K562 (cell line): ENCODE measurements at regions not wholly inside any gene's neighbourhood (a gene's known extent, or its start where the extent isn't known, plus 50 kb on each side); places are given as distances from the start of the nearest gene placed in this dataset.

Experiments used
- ATAC-seq: fragments of 200-7000 bp; cut with Tn5 transposase; 3 replicates; pipeline ENCODE4 v1.9.1; 2020; ENCODE audit warnings: moderate library complexity
- BruUV-seq: library from RNA; stranded (reverse); fragments of 400-500 nt; replicated peaks from 2 replicates; lab custom pipeline; 2021; lab: Mats Ljungman, UMichigan
- CTCF ChIA-PET: fragments of 300-600 bp; formaldehyde crosslinking; extraction: SDS; loops from one replicate; lab custom pipeline; 2021; ENCODE audit warnings: low intra/inter-chr PET ratio; lab: Yijun Ruan, JAX
- POLR2A ChIA-PET: fragments of 300-600, 350-650 bp; sonication (Branson Sonifier 250); formaldehyde crosslinking; extraction: SDS; loops from one replicate; lab custom pipeline; 2021; ENCODE audit warnings: antibody characterized with exemption, inconsistent platforms; lab: Yijun Ruan, JAX
- DNase-seq, 4 experiments: peaks; one replicate each; pipeline versions ENCODE4 v3.0.0 to v3.0.0-alpha.2; 2011 to 2018; ENCODE audit warnings: low spot score in 3 of 4, mixed read lengths in 3 of 4; ENCODE audit errors: extremely low read depth in 1 of 4
- FAIRE-seq: peaks from 2 replicates; lab custom pipeline; 2011; peaks lifted over from hg19 to GRCh38; lab: Jason Lieb, UNC
- H2AFZ ChIP-seq: 2 replicates; pipeline ENCODE4 v1.6.0; 2011; ENCODE audit warnings: low read depth, low read length, control low read depth, inconsistent platforms
- H3K27ac ChIP-seq: fragments of 200-600 bp; 3 replicates; pipeline ENCODE4 v1.8.0; 2011; ENCODE audit warnings: low read depth, mild to moderate bottlenecking, control low read depth, inconsistent platforms, low read length, moderate library complexity, mixed read lengths; ENCODE audit errors: extremely low read depth
- H3K27me3 ChIP-seq, 2 experiments: fragments of 300-600 bp in 1 of 2; 2 replicates in 1 of 2; 3 replicates in 1 of 2; pipeline versions ENCODE4 v1.6.0 to v1.8.0; 2011; ENCODE audit warnings: inconsistent platforms in 2 of 2, low read length in 2 of 2, mild to moderate bottlenecking in 1 of 2, mixed read lengths in 1 of 2, moderate library complexity in 1 of 2; ENCODE audit not compliant: control insufficient read depth in 2 of 2, insufficient read depth in 2 of 2
- H3K36me3 ChIP-seq: fragments of 300-600 bp; 3 replicates; pipeline ENCODE4 v1.8.0; 2011; ENCODE audit warnings: mild to moderate bottlenecking, low read length, inconsistent platforms; ENCODE audit not compliant: control insufficient read depth, insufficient read depth
- H3K4me1 ChIP-seq, 2 experiments: fragments of 200-600 bp in 1 of 2; replicated peaks in 1 of 2; 2 replicates in 1 of 2; 3 replicates in 1 of 2; pipeline versions ENCODE4 v1.5.1 to v1.8.0; 2011; ENCODE audit warnings: inconsistent platforms in 2 of 2, low read length in 2 of 2, mild to moderate bottlenecking in 1 of 2, mixed read lengths in 1 of 2, moderate library complexity in 1 of 2; ENCODE audit not compliant: control insufficient read depth in 2 of 2, insufficient read depth in 2 of 2
- H3K4me2 ChIP-seq: 2 replicates; pipeline ENCODE4 v1.6.1; 2011; ENCODE audit warnings: low read length, control low read depth, inconsistent platforms, mixed read lengths; ENCODE audit not compliant: insufficient read depth
- H3K4me3 ChIP-seq: fragments of 200-600 bp; sonication (generic), shearing (Covaris generic); 2 replicates; pipeline ENCODE4 v1.5.1; 2016; ENCODE audit warnings: control low read depth, inconsistent platforms
- H3K79me2 ChIP-seq: fragments of 200-600 bp; 3 replicates; pipeline ENCODE4 v1.8.0; 2011; ENCODE audit warnings: low read length, inconsistent platforms; ENCODE audit not compliant: control insufficient read depth, insufficient read depth
- H3K9ac ChIP-seq, 2 experiments: 2 replicates each; pipeline versions ENCODE4 v1.6.0 to v1.6.1; 2011; ENCODE audit warnings: low read depth in 2 of 2, low read length in 2 of 2, control low read depth in 1 of 2, inconsistent platforms in 1 of 2, mild to moderate bottlenecking in 1 of 2, mixed read lengths in 1 of 2; ENCODE audit not compliant: insufficient read depth in 1 of 2
- H3K9me1 ChIP-seq: one replicate; pipeline ENCODE4 v1.6.0; 2011; ENCODE audit warnings: inconsistent platforms, mild to moderate bottlenecking, low read length, moderate library complexity; ENCODE audit not compliant: control insufficient read depth, insufficient read depth
- H3K9me3 ChIP-seq: replicated peaks from 2 replicates; pipeline ENCODE4 v1.5.1; 2011; ENCODE audit warnings: low read depth, low read length, inconsistent platforms; ENCODE audit not compliant: control insufficient read depth, insufficient read depth
- H4K20me1 ChIP-seq: replicated peaks from 2 replicates; pipeline ENCODE4 v1.6.1; 2011; ENCODE audit warnings: low read length, inconsistent platforms, mixed read lengths; ENCODE audit not compliant: control insufficient read depth, insufficient read depth
- ARNT ChIP-seq, 2 experiments: fragments of 450-650 bp; IDR thresholded peaks; 2 replicates each; pipeline ENCODE4 v1.6.1; 2016; ENCODE audit warnings: mild to moderate bottlenecking in 1 of 2
- CTCFL ChIP-seq: IDR thresholded peaks from 2 replicates; pipeline ENCODE4 v1.6.1; 2011; ENCODE audit warnings: borderline replicate concordance, low read depth, mild to moderate bottlenecking, moderate library complexity, low read length; ENCODE audit not compliant: insufficient read depth, poor library complexity, severe bottlenecking
- NCOR1 ChIP-seq: fragments of 450-650 bp; IDR thresholded peaks from 2 replicates; pipeline ENCODE4 v1.6.1; 2016; ENCODE audit warnings: mild to moderate bottlenecking, moderate library complexity
- TAF1 ChIP-seq: IDR thresholded peaks from 2 replicates; pipeline ENCODE4 v1.6.1; 2011; ENCODE audit warnings: mild to moderate bottlenecking, low read length, moderate library complexity; ENCODE audit not compliant: insufficient read depth, control insufficient read depth, severe bottlenecking; ENCODE audit errors: extremely low read depth
- ZNF282 ChIP-seq: sonication (generic); formaldehyde crosslinking; IDR thresholded peaks from 2 replicates; pipeline ENCODE4 v1.8.1; 2023; ENCODE audit warnings: missing genetic modification reagents
- ZNF830 ChIP-seq: fragments of 250-450 bp; sonication (Bioruptor Pico); IDR thresholded peaks from 2 replicates; pipeline ENCODE4 v1.5.0; 2021; ENCODE audit warnings: mild to moderate bottlenecking
- WGBS: fragments of 100-300 bp; shearing (Covaris generic); methylation state at CpG from one replicate; pipeline ENCODE4 v1.1.6; 2016; ENCODE audit warnings: low coverage, mixed read lengths; ENCODE audit not compliant: insufficient coverage; ENCODE audit errors: missing lambda C conversion rate; 5-methylcytosine and 5-hydroxymethylcytosine counted together
- in situ Hi-C: fragments of 300-500 bp; cut with MboI; formaldehyde crosslinking; loops from 4 replicates; pipeline ENCODE4 v1.15.0; 2018; ENCODE audit warnings: inconsistent platforms, mixed read lengths
- intact Hi-C: fragments of 100-400 bp; cut with micrococcal nuclease; formaldehyde crosslinking; loops from 2 replicates; pipeline ENCODE4 v1.14.2; 2022

- no peak for TF ChIP-seq CTCFL
- TF ChIP-seq ARNT (IDR thresholded peaks at IDR 0.05) = no peak
- no peak for TF ChIP-seq TAF1
- TF ChIP-seq NCOR1 = no peak
Observed at GRCh38 chr15:46146915-46147314, 512.1 kb downstream of the SQOR start (continued).

- intact Hi-C loops = no loop called here
- H3K4me2 ChIP-seq = no peak overlapping the region
- no peaks in the 10 kb centered on the region for H3K36me3 ChIP-seq
- no peak for DNase-seq
- no peaks in the 10 kb centered on the region for H3K79me2 ChIP-seq
- H2AFZ ChIP-seq = no peak overlapping the region
- no peaks in the 10 kb centered on the region for H4K20me1 ChIP-seq
- FAIRE-seq = no peak
- no peak for TF ChIP-seq ZNF282 (CRISPR knock-in tag)
- no peak for TF ChIP-seq ZNF830 (CRISPR knock-in tag)
- WGBS = 0% methylated on average over 1 of the region's 1 CpG
- H3K9me1 ChIP-seq = no peaks in the 10 kb centered on the region
- 0 out of 2 replicates have a peak, but pooled peaks cover 1% of the 10 kb centered on the region for H3K9me3 ChIP-seq
- in situ Hi-C loops = no loop called here
- no peak overlapping the region for H3K27ac ChIP-seq
- H3K4me1 ChIP-seq = no peaks in the 10 kb centered on the region
- BruUV-seq = no TSS peak
- POLR2A ChIA-PET = no interaction called here
- ATAC-seq = no peak
- H3K4me3 ChIP-seq = no peak overlapping the region
- CTCF ChIA-PET = no interaction called here
- H3K9ac ChIP-seq = no peak overlapping the region
- no peaks in the 10 kb centered on the region for H3K27me3 ChIP-seq
Observed at GRCh38 chr15:46151786-46152185, 517.0 kb downstream of the SQOR start.
